Endothelial cell of umbilical vein (primary cell): ENCODE measurements at regions not wholly inside any gene's neighbourhood (a gene's known extent, or its start where the extent isn't known, plus 50 kb on each side); places are given as distances from the start of the nearest gene placed in this dataset.

ENCODE experiments used
- BruUV-seq: library from RNA; stranded (reverse); fragments of 400-500 nt; replicated peaks from 2 replicates; lab custom pipeline; 2021; lab: Mats Ljungman, UMichigan
- CTCF ChIA-PET: fragments of 300-600, 350-600 bp; sonication (Branson Sonifier 250); formaldehyde crosslinking; loops from one replicate; lab custom pipeline; 2021; ENCODE audit warnings: antibody characterized with exemption, inconsistent platforms; lab: Charles Lee
- POLR2A ChIA-PET: fragments of 300-600, 350-600 bp; sonication (Branson Sonifier 250); formaldehyde crosslinking; loops from one replicate; lab custom pipeline; 2021; ENCODE audit warnings: antibody characterized with exemption, inconsistent platforms; lab: Charles Lee
- DNase-seq: peaks from one replicate; pipeline ENCODE4 v3.0.0-alpha.2; 2011; ENCODE audit warnings: low read depth, low spot score
- FAIRE-seq: peaks from 2 replicates; lab custom pipeline; 2011; peaks lifted over from hg19 to GRCh38; lab: Jason Lieb, UNC
- H2AFZ ChIP-seq: 2 replicates; pipeline ENCODE4 v1.6.0; 2012; ENCODE audit warnings: low read depth, low read length, control low read depth, inconsistent platforms
- H3K27ac ChIP-seq: 2 replicates; pipeline ENCODE4 v1.5.1; 2011; ENCODE audit warnings: low read depth, mild to moderate bottlenecking, control low read depth, low read length, moderate library complexity; ENCODE audit not compliant: insufficient read depth
- H3K27me3 ChIP-seq, 2 experiments: 2 replicates each; pipeline versions ENCODE4 v1.6.0 to v1.6.1; 2011; ENCODE audit warnings: low read length in 2 of 2, mixed read lengths in 1 of 2; ENCODE audit not compliant: control insufficient read depth in 2 of 2, insufficient read depth in 2 of 2
- H3K36me3 ChIP-seq, 2 experiments: 2 replicates in 1 of 2; 3 replicates in 1 of 2; pipeline ENCODE4 v1.5.1; 2011; ENCODE audit warnings: low read length in 2 of 2, mild to moderate bottlenecking in 1 of 2, moderate library complexity in 1 of 2; ENCODE audit not compliant: control insufficient read depth in 2 of 2, insufficient read depth in 2 of 2; ENCODE audit errors: extremely low read depth in 1 of 2
- H3K4me1 ChIP-seq: 3 replicates; pipeline ENCODE4 v1.5.1; 2011; ENCODE audit warnings: mild to moderate bottlenecking, low read length; ENCODE audit not compliant: control insufficient read depth, insufficient read depth; ENCODE audit errors: extremely low read depth
- H3K4me2 ChIP-seq: 2 replicates; pipeline ENCODE4 v1.6.1; 2011; ENCODE audit warnings: low read length, control low read depth, mixed read lengths; ENCODE audit not compliant: insufficient read depth
- H3K4me3 ChIP-seq, 3 experiments: fragments of 200-600 bp in 1 of 3; sonication (generic), shearing (Covaris generic) in 1 of 3; replicated peaks in 1 of 3; 2 replicates each; pipeline ENCODE4 v1.5.1; 2011 to 2016; ENCODE audit warnings: control low read depth in 3 of 3, low read length in 3 of 3, mild to moderate bottlenecking in 2 of 3, inconsistent platforms in 1 of 3, low read depth in 1 of 3, moderate library complexity in 1 of 3; ENCODE audit not compliant: insufficient read depth in 1 of 3
- H3K79me2 ChIP-seq: 2 replicates; pipeline ENCODE4 v1.6.0; 2012; ENCODE audit warnings: low read length, inconsistent platforms; ENCODE audit not compliant: control insufficient read depth, insufficient read depth
- H3K9ac ChIP-seq: replicated peaks from 2 replicates; pipeline ENCODE3; 2011; ENCODE audit warnings: low read length, control low read depth; ENCODE audit not compliant: insufficient read depth; ENCODE audit errors: extremely low read depth
- H3K9me1 ChIP-seq: replicated peaks from 3 replicates; pipeline ENCODE4 v1.6.0; 2011; ENCODE audit warnings: mild to moderate bottlenecking, low read length; ENCODE audit not compliant: control insufficient read depth, insufficient read depth; ENCODE audit errors: extremely low read depth
- H3K9me3 ChIP-seq: replicated peaks from 2 replicates; pipeline ENCODE4 v1.5.1; 2012; ENCODE audit warnings: low read length, inconsistent platforms; ENCODE audit not compliant: control insufficient read depth, insufficient read depth
- H4K20me1 ChIP-seq: replicated peaks from 2 replicates; pipeline ENCODE3; 2011; ENCODE audit warnings: mild to moderate bottlenecking, low read length; ENCODE audit not compliant: control insufficient read depth, insufficient read depth; ENCODE audit errors: extremely low read depth
- EZH2 ChIP-seq: IDR thresholded peaks from 2 replicates; pipeline ENCODE4 v1.6.1; 2012; ENCODE audit warnings: borderline replicate concordance, low read depth, mild to moderate bottlenecking, moderate library complexity, low read length, inconsistent platforms; ENCODE audit not compliant: severe bottlenecking
- FOS ChIP-seq: IDR thresholded peaks from 2 replicates; pipeline ENCODE4 v1.6.1; 2011; ENCODE audit warnings: mild to moderate bottlenecking, low read length, moderate library complexity, borderline replicate concordance; ENCODE audit not compliant: insufficient read depth
- GATA2 ChIP-seq: IDR thresholded peaks from 2 replicates; pipeline ENCODE4 v1.7.0; 2011; ENCODE audit warnings: low read depth, mild to moderate bottlenecking, moderate library complexity, mixed read lengths, low read length; ENCODE audit not compliant: insufficient read length, insufficient read depth
- JUN ChIP-seq: IDR thresholded peaks from 2 replicates; pipeline ENCODE4 v1.6.1; 2011; ENCODE audit warnings: borderline replicate concordance, low read depth; ENCODE audit not compliant: insufficient read length, insufficient read depth
- MAX ChIP-seq: IDR thresholded peaks from 2 replicates; pipeline ENCODE4 v1.6.1; 2011; ENCODE audit not compliant: insufficient read depth, insufficient read length
- MYC ChIP-seq: IDR thresholded peaks from one replicate; pipeline ENCODE4 v1.6.1; 2011; ENCODE audit warnings: mild to moderate bottlenecking, low read depth, low read length
- POLR2A ChIP-seq: IDR thresholded peaks from 2 replicates; pipeline ENCODE4 v1.6.1; 2012; ENCODE audit warnings: low read depth, mild to moderate bottlenecking, control low read depth, low read length
- POLR2AphosphoS5 ChIP-seq: IDR thresholded peaks from 2 replicates; pipeline ENCODE4 v1.6.1; 2012; ENCODE audit warnings: low read depth, mild to moderate bottlenecking, control low read depth, low read length, moderate library complexity; ENCODE audit not compliant: insufficient read depth
- dilution Hi-C: fragments of 300-500 bp; cut with MboI; formaldehyde crosslinking; loops from one replicate; pipeline ENCODE4 v1.15.0; 2019; ENCODE audit warnings: low sequenced_read_pairs; ENCODE audit not compliant: extremely low pct_ligation_motif_present
- intact Hi-C: fragments of 100-400 bp; cut with micrococcal nuclease; formaldehyde crosslinking; loops from one replicate; pipeline ENCODE4 v1.10.0; 2022
- TF ChIP-seq, protein P1 (sequence below), 2 donors: IDR thresholded peaks; 1 replicate in 1 of 2; 2 replicates in 1 of 2; pipeline ENCODE4 v1.5.1; 2011; ENCODE audit warnings: low read length in 2 of 2, mild to moderate bottlenecking in 2 of 2, moderate library complexity in 2 of 2, control low read depth in 1 of 2, inconsistent platforms in 1 of 2, low read depth in 1 of 2; ENCODE audit not compliant: insufficient read depth in 1 of 2; ENCODE audit errors: extremely low read depth in 1 of 2

DNA sequence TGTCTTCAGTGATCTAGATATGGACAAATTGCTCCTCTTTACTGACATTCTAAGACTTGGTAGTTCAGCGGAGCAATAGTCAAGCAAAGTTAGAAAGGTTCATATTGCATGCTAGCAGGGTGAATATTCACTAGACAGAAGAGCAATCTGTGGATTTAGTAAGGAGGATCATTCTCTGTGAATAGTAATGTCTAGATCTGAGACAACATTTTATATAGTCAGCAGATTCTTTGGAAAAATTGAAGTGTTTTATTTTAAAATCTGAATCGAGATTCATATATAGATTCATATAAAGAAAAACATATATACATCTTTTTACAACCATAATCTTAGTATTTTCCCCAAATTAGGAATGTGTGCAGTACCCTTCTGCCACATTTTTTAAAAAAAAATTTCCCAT, 274.5 kb upstream of the BRINP3 start:
- no peak overlapping the region for H3K9ac ChIP-seq
- H3K27ac ChIP-seq = no peak overlapping the region
- no peak for DNase-seq
- dilution Hi-C loops (no loop called here), intact Hi-C loops (loop anchor here (10.0 kb wide), 2 partner anchors 1563 to 1693 kb away; partner anchors contain the start of gene RGS21)
- ChIA-PET POLR2A (no interaction called here), CTCF (interaction anchor here (1.3 kb wide), 1 partner anchor 375 kb away, joined by 3 read pairs; no protein-coding TSS in a partner anchor)
- H4K20me1 ChIP-seq = no peaks in the 10 kb centered on the region
- BruUV-seq = no TSS peak
- FAIRE-seq = no peak
- H3K9me1 ChIP-seq = no peaks in the 10 kb centered on the region
- no peak overlapping the region for H3K4me2 ChIP-seq
- no peaks in the 10 kb centered on the region for H3K27me3 ChIP-seq
- H3K36me3 ChIP-seq = no peaks in the 10 kb centered on the region
- no peak overlapping the region for H3K4me3 ChIP-seq
- H3K9me3 ChIP-seq = no peaks in the 10 kb centered on the region
- no peak overlapping the region for H2AFZ ChIP-seq
- TF ChIP-seq JUN (no peak), POLR2A (no peak), MAX (no peak), GATA2 (no peak), EZH2 (no peak), POLR2AphosphoS5 (no peak), MYC (no peak), FOS (no peak)
- TF ChIP-seq, protein P1, sequence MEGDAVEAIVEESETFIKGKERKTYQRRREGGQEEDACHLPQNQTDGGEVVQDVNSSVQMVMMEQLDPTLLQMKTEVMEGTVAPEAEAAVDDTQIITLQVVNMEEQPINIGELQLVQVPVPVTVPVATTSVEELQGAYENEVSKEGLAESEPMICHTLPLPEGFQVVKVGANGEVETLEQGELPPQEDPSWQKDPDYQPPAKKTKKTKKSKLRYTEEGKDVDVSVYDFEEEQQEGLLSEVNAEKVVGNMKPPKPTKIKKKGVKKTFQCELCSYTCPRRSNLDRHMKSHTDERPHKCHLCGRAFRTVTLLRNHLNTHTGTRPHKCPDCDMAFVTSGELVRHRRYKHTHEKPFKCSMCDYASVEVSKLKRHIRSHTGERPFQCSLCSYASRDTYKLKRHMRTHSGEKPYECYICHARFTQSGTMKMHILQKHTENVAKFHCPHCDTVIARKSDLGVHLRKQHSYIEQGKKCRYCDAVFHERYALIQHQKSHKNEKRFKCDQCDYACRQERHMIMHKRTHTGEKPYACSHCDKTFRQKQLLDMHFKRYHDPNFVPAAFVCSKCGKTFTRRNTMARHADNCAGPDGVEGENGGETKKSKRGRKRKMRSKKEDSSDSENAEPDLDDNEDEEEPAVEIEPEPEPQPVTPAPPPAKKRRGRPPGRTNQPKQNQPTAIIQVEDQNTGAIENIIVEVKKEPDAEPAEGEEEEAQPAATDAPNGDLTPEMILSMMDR (IDR thresholded peaks at IDR 0.05; ENCODE audit: extremely low read depth in 1 of 2, insufficient read depth in 1 of 2, low read depth in 1 of 2, low read length in 2 of 2) = no peak
- no peaks in the 10 kb centered on the region for H3K4me1 ChIP-seq
- no peaks in the 10 kb centered on the region for H3K79me2 ChIP-seq
